Caco-2 (cell line): ENCODE measurements at regions not wholly inside any gene's neighbourhood (a gene's known extent, or its start where the extent isn't known, plus 50 kb on each side); places are given as distances from the start of the nearest gene placed in this dataset.

ENCODE experiments used
- BruUV-seq: library from RNA; stranded (reverse); fragments of 400-500 nt; replicated peaks from 2 replicates; lab custom pipeline; 2021; lab: Mats Ljungman, UMichigan
- CTCF ChIA-PET: fragments of 300-600 bp; sonication (Branson Sonifier 250); formaldehyde crosslinking; loops from one replicate; lab custom pipeline; 2022; ENCODE audit warnings: antibody characterized with exemption; lab: Charles Lee
- POLR2A ChIA-PET: fragments of 300-600 bp; sonication (Branson Sonifier 250); formaldehyde crosslinking; loops from one replicate; lab custom pipeline; 2022; ENCODE audit warnings: antibody characterized with exemption; lab: Charles Lee
- DNase-seq, 2 experiments: peaks; one replicate each; pipeline versions ENCODE4 v3.0.0 to v3.0.0-alpha.2; 2020 to 2022
- H3K27me3 ChIP-seq: replicated peaks from 2 replicates; pipeline ENCODE4 v1.6.0; 2011; ENCODE audit warnings: low read length; ENCODE audit not compliant: control insufficient read depth, insufficient read depth
- H3K36me3 ChIP-seq: 2 replicates; pipeline ENCODE4 v1.5.1; 2011; ENCODE audit warnings: low read length; ENCODE audit not compliant: control insufficient read depth, insufficient read depth
- H3K4me1 ChIP-seq: fragments of 250-450 bp; sonication (Bioruptor Pico); 2 replicates; pipeline ENCODE4 v1.5.1; 2020; ENCODE audit warnings: mild to moderate bottlenecking
- H3K4me3 ChIP-seq: 2 replicates; pipeline ENCODE4 v1.5.1; 2011; ENCODE audit warnings: low read depth, mild to moderate bottlenecking, control low read depth, low read length
- H3K9me3 ChIP-seq: fragments of 250-450 bp; sonication (Bioruptor Pico); 2 replicates; pipeline ENCODE4 v1.5.1; 2020; ENCODE audit warnings: mild to moderate bottlenecking, moderate library complexity
- H3K27ac Mint-ChIP-seq: one replicate; pipeline ENCODE4 v1.8.0; 2022; ENCODE audit warnings: mixed read lengths; ENCODE audit not compliant: unreplicated experiment
- H3K27me3 Mint-ChIP-seq: one replicate; pipeline ENCODE4 v1.8.0; 2022; ENCODE audit warnings: mixed read lengths; ENCODE audit not compliant: insufficient read depth, unreplicated experiment
- H3K36me3 Mint-ChIP-seq: one replicate; pipeline ENCODE4 v1.8.0; 2022; ENCODE audit warnings: mild to moderate bottlenecking, mixed read lengths; ENCODE audit not compliant: insufficient read depth, unreplicated experiment
- H3K4me1 Mint-ChIP-seq: one replicate; pipeline ENCODE4 v1.8.0; 2022; ENCODE audit warnings: low read depth, mixed read lengths; ENCODE audit not compliant: unreplicated experiment
- H3K4me3 Mint-ChIP-seq: one replicate; pipeline ENCODE4 v1.8.0; 2022; ENCODE audit warnings: mild to moderate bottlenecking, moderate library complexity, mixed read lengths; ENCODE audit not compliant: unreplicated experiment
- H3K9me3 Mint-ChIP-seq: one replicate; pipeline ENCODE4 v1.8.0; 2022; ENCODE audit warnings: mixed read lengths; ENCODE audit not compliant: unreplicated experiment
- intact Hi-C: fragments of 100-400 bp; cut with micrococcal nuclease; formaldehyde crosslinking; loops from one replicate; pipeline ENCODE4 v1.10.0; 2022; ENCODE audit not compliant: unreplicated experiment
- TF ChIP-seq, protein P1 (sequence below), 2 experiments: fragments of 200-600 bp in 1 of 2; IDR thresholded peaks; 1 replicate in 1 of 2; 2 replicates in 1 of 2; pipeline versions ENCODE4 v1.5.1 to v1.8.0; 2011 to 2022; ENCODE audit warnings: antibody characterized with exemption in 1 of 2, control low read depth in 1 of 2, inconsistent platforms in 1 of 2, low read depth in 1 of 2, low read length in 1 of 2, mild to moderate bottlenecking in 1 of 2, moderate library complexity in 1 of 2; ENCODE audit not compliant: insufficient read depth in 1 of 2, severe bottlenecking in 1 of 2, unreplicated experiment in 1 of 2

DNA sequence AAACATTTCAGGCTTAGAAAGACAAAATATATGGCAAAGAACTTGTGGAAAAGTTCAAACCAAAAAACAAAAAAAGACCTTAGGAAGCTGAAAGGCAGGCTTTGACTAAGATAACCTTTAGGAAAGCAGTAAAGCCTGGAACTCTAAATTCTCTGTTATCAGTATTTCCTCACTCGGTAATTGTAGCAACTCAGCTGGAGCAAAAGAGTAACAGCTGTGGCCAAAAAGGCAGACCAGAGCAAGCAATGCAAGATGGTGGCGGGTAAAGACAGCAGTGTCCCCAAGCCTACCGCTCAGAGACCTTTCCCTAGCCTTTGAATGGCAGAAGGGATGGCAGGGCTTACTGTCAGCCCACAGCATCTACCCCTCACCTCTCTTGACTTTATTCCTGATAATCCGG, 63.1 kb upstream of the KLHL13 start:
- ChIA-PET POLR2A (no interaction called here), CTCF (no interaction called here)
- H3K36me3 Mint-ChIP-seq = no peaks in the 10 kb centered on the region
- no peaks in the 10 kb centered on the region for H3K27me3 ChIP-seq
- no peaks in the 10 kb centered on the region for H3K9me3 ChIP-seq
- H3K27ac Mint-ChIP-seq = no peak overlapping the region
- no peaks in the 10 kb centered on the region for H3K4me1 ChIP-seq
- no TSS peak for BruUV-seq
- TF ChIP-seq, protein P1, sequence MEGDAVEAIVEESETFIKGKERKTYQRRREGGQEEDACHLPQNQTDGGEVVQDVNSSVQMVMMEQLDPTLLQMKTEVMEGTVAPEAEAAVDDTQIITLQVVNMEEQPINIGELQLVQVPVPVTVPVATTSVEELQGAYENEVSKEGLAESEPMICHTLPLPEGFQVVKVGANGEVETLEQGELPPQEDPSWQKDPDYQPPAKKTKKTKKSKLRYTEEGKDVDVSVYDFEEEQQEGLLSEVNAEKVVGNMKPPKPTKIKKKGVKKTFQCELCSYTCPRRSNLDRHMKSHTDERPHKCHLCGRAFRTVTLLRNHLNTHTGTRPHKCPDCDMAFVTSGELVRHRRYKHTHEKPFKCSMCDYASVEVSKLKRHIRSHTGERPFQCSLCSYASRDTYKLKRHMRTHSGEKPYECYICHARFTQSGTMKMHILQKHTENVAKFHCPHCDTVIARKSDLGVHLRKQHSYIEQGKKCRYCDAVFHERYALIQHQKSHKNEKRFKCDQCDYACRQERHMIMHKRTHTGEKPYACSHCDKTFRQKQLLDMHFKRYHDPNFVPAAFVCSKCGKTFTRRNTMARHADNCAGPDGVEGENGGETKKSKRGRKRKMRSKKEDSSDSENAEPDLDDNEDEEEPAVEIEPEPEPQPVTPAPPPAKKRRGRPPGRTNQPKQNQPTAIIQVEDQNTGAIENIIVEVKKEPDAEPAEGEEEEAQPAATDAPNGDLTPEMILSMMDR (IDR thresholded peaks at IDR 0.05; ENCODE audit: insufficient read depth in 1 of 2, low read depth in 1 of 2, low read length in 1 of 2, severe bottlenecking in 1 of 2, unreplicated experiment in 1 of 2) = no peak
- intact Hi-C loops = no loop called here
- no peak for DNase-seq
- no peak overlapping the region for H3K4me3 Mint-ChIP-seq
- no peaks in the 10 kb centered on the region for H3K36me3 ChIP-seq
- H3K4me3 ChIP-seq = no peak overlapping the region
- H3K27me3 Mint-ChIP-seq = no peaks in the 10 kb centered on the region
- H3K9me3 Mint-ChIP-seq = no peaks in the 10 kb centered on the region
- H3K4me1 Mint-ChIP-seq = peaks cover 3% of the 10 kb centered on the region

DNA sequence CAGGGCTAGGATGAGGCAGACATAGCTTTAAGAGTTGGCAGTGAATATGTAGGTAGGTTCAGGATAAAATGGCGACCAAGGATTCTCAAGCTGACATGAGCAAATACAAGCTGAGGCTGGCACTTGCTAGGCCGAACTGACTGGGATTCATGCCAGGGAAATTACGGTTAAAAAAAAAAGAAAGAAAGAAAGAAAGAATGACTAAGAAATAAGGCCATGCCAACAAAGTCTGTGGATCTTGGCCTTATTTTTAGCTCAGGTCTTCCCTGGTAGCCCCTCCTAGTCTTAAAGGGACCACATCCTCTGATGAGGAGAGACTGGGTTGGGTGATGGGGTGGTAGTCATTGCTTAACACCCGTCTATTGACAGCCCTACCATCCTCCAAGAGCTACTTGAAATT, 64.4 kb upstream of the KLHL13 start:
- CTCF ChIA-PET = no interaction called here

DNA sequence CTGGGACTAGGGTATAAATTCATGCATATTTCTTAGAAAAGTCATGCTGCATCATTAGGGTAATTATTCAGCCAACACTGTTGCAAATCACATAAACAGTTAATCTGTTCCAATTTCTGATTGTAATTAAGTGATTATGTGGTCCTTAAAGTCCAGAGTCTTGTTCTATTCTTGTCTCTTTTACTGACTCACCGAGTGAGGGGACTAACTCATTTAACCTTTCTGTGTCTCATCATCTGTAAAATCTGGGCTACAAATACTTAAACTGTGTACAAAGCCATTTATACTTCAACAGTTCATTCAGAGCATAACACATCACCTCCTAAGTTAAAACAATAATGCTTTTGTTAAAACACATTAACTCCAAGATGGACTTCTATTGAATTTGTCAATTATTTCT, 65.4 kb upstream of the KLHL13 start:
- no peaks in the 10 kb centered on the region for H3K36me3 ChIP-seq
- ChIA-PET CTCF (no interaction called here), POLR2A (no interaction called here)
- TF ChIP-seq, protein P1 (IDR thresholded peaks at IDR 0.05; ENCODE audit: insufficient read depth in 1 of 2, low read depth in 1 of 2, low read length in 1 of 2, severe bottlenecking in 1 of 2, unreplicated experiment in 1 of 2) = no peak
- Mint-ChIP-seq H3K9me3 (no peaks in the 10 kb centered on the region), H3K4me3 (no peak overlapping the region), H3K27me3 (no peaks in the 10 kb centered on the region), H3K36me3 (no peaks in the 10 kb centered on the region), H3K4me1 (no peaks in the 10 kb centered on the region), H3K27ac (no peak overlapping the region)
- BruUV-seq = no TSS peak
- DNase-seq = no peak
- no peaks in the 10 kb centered on the region for H3K27me3 ChIP-seq
- H3K4me3 ChIP-seq = no peak overlapping the region
- no peaks in the 10 kb centered on the region for H3K9me3 ChIP-seq
- intact Hi-C loops = loop anchor here (2.0 kb wide), 1 partner anchor 185 kb away; no protein-coding TSS in a partner anchor
- H3K4me1 ChIP-seq = no peaks in the 10 kb centered on the region

More for the DNA sequence above, 64.4 kb upstream of the KLHL13 start:
- no peaks in the 10 kb centered on the region for H3K36me3 Mint-ChIP-seq
- H3K4me3 Mint-ChIP-seq = no peak overlapping the region
- no peak overlapping the region for H3K4me3 ChIP-seq
- POLR2A ChIA-PET = no interaction called here
- no peaks in the 10 kb centered on the region for H3K9me3 Mint-ChIP-seq
- BruUV-seq = no TSS peak
- no peaks in the 10 kb centered on the region for H3K9me3 ChIP-seq
- intact Hi-C loops = no loop called here
- H3K36me3 ChIP-seq = no peaks in the 10 kb centered on the region
- no peaks in the 10 kb centered on the region for H3K27me3 Mint-ChIP-seq
- no peaks in the 10 kb centered on the region for H3K4me1 ChIP-seq
- TF ChIP-seq, protein P1 (IDR thresholded peaks at IDR 0.05; ENCODE audit: insufficient read depth in 1 of 2, low read depth in 1 of 2, low read length in 1 of 2, severe bottlenecking in 1 of 2, unreplicated experiment in 1 of 2) = no peak
- no peaks in the 10 kb centered on the region for H3K27me3 ChIP-seq
- no peak overlapping the region for H3K27ac Mint-ChIP-seq
- H3K4me1 Mint-ChIP-seq = no peaks in the 10 kb centered on the region
- no peak for DNase-seq
